ENCODE measurements at regions not wholly inside any gene's neighbourhood (a gene's known extent, or its start where the extent isn't known, plus 50 kb on each side); places are given as distances from the start of the nearest gene placed in this dataset.
"Not testable (repeated sequence)": the region's sequence is repeated elsewhere in the genome, so short reads cannot be mapped to it uniquely, and the experiment has no call there.

- no peak overlapping the region for H3K4me3 ChIP-seq
- TF ChIP-seq POLR2AphosphoS5 (IDR thresholded peaks at IDR 0.05; ENCODE audit: borderline replicate concordance, low read depth, low read length) (no peak), FOXP2 (optimal IDR thresholded peaks at IDR 0.05; ENCODE audit: control extremely low read depth, extremely low read length, insufficient read depth) (no peak), EZH2 (IDR thresholded peaks at IDR 0.05) (no peak)
- no peaks in the 10 kb centered on the region for H3K9me3 ChIP-seq (ENCODE audit: low read depth, low read length)
- H3K9ac ChIP-seq (ENCODE audit: insufficient read length) = no peak overlapping the region
- H3K27ac ChIP-seq = no peak overlapping the region
- H3K36me3 ChIP-seq (ENCODE audit: insufficient read depth, low read length) = no peaks in the 10 kb centered on the region
- no peak for DNase-seq (ENCODE audit: low read depth, low spot score)
These were observed 978.4 kb upstream of the KLHL29 start for GRCh38 chr2:22406625-22407024.

GRCh38 chr2:22420076-22420475, 964.9 kb upstream of the KLHL29 start:
- no peak for TF ChIP-seq POLR2AphosphoS5 (IDR thresholded peaks at IDR 0.05; ENCODE audit: borderline replicate concordance, low read depth, low read length)
- H3K36me3 ChIP-seq (ENCODE audit: insufficient read depth, low read length) = no peaks in the 10 kb centered on the region
- DNase-seq (ENCODE audit: low read depth, low spot score) = no peak
- no peaks in the 10 kb centered on the region for H3K9me3 ChIP-seq (ENCODE audit: low read depth, low read length)
- H3K9ac ChIP-seq (ENCODE audit: insufficient read length) = no peak overlapping the region
- H3K4me3 ChIP-seq = no peak overlapping the region
- no peak overlapping the region for H3K27ac ChIP-seq

- DNase-seq (ENCODE audit: low read depth, low spot score) = no peak
- no peak overlapping the region for H3K9ac ChIP-seq (ENCODE audit: insufficient read length)
- no peak overlapping the region for H3K4me3 ChIP-seq
- H3K27ac ChIP-seq = no peak overlapping the region
- TF ChIP-seq POLR2AphosphoS5 (IDR thresholded peaks at IDR 0.05; ENCODE audit: borderline replicate concordance, low read depth, low read length) = no peak; the same call in 1 of the 2 replicates
- H3K36me3 ChIP-seq (ENCODE audit: insufficient read depth, low read length) = no peaks in the 10 kb centered on the region
- no peaks in the 10 kb centered on the region; the same call in 1 of the 2 replicates for H3K9me3 ChIP-seq (ENCODE audit: low read depth, low read length)
These were observed 942.9 kb upstream of the KLHL29 start for GRCh38 chr2:22442051-22442450.

GRCh38 chr2:22444281-22444680, 940.7 kb upstream of the KLHL29 start:
- Histone ChIP-seq H3K9me3 (ENCODE audit: low read depth, low read length) (no peaks in the 10 kb centered on the region; the same call in 1 of the 2 replicates), H3K4me3 (no peak overlapping the region)
- no peak for TF ChIP-seq EZH2 (IDR thresholded peaks at IDR 0.05)
- TF ChIP-seq POLR2AphosphoS5 (IDR thresholded peaks at IDR 0.05; ENCODE audit: borderline replicate concordance, low read depth, low read length) = no peak
- no peak for TF ChIP-seq FOXP2 (optimal IDR thresholded peaks at IDR 0.05; ENCODE audit: control extremely low read depth, extremely low read length, insufficient read depth)

GRCh38 chr2:22449696-22450095, 935.3 kb upstream of the KLHL29 start:
- Histone ChIP-seq H3K27ac (no peak overlapping the region), H3K4me3 (no peak overlapping the region), H3K9ac (ENCODE audit: insufficient read length) (no peak overlapping the region), H3K36me3 (ENCODE audit: insufficient read depth, low read length) (no peaks in the 10 kb centered on the region), H3K9me3 (ENCODE audit: low read depth, low read length) (no peaks in the 10 kb centered on the region)
- no peak for TF ChIP-seq POLR2AphosphoS5 (IDR thresholded peaks at IDR 0.05; ENCODE audit: borderline replicate concordance, low read depth, low read length)
- no peak for TF ChIP-seq FOXP2 (optimal IDR thresholded peaks at IDR 0.05; ENCODE audit: control extremely low read depth, extremely low read length, insufficient read depth)
- TF ChIP-seq EZH2 (IDR thresholded peaks at IDR 0.05) = no peak
- no peak for DNase-seq (ENCODE audit: low read depth, low spot score)

More at GRCh38 chr2:22444281-22444680, 940.7 kb upstream of the KLHL29 start:
- DNase-seq (ENCODE audit: low read depth, low spot score) = no peak
- Histone ChIP-seq H3K36me3 (ENCODE audit: insufficient read depth, low read length) (no peaks in the 10 kb centered on the region), H3K27ac (no peak overlapping the region), H3K9ac (ENCODE audit: insufficient read length) (no peak overlapping the region)

- Histone ChIP-seq H3K4me3 (no peak overlapping the region), H3K27ac (no peak overlapping the region), H3K9me3 (ENCODE audit: low read depth, low read length) (no peaks in the 10 kb centered on the region), H3K36me3 (ENCODE audit: insufficient read depth, low read length) (no peaks in the 10 kb centered on the region), H3K9ac (ENCODE audit: insufficient read length) (no peak overlapping the region)
- no peak for TF ChIP-seq FOXP2 (optimal IDR thresholded peaks at IDR 0.05; ENCODE audit: control extremely low read depth, extremely low read length, insufficient read depth)
- TF ChIP-seq POLR2AphosphoS5 (IDR thresholded peaks at IDR 0.05; ENCODE audit: borderline replicate concordance, low read depth, low read length) = no peak
- no peak for TF ChIP-seq EZH2 (IDR thresholded peaks at IDR 0.05)
- DNase-seq (ENCODE audit: low read depth, low spot score) = no peak
These were observed 934.1 kb upstream of the KLHL29 start for GRCh38 chr2:22450831-22451230.

- peak; percentile 59 for DNase-seq (ENCODE audit: low read depth, low spot score)
- Histone ChIP-seq H3K9ac (ENCODE audit: insufficient read length) (no peak overlapping the region), H3K27ac (no peak overlapping the region), H3K4me3 (no peak overlapping the region), H3K36me3 (ENCODE audit: insufficient read depth, low read length) (no peaks in the 10 kb centered on the region), H3K9me3 (ENCODE audit: low read depth, low read length) (no peaks in the 10 kb centered on the region)
- no peak for TF ChIP-seq POLR2AphosphoS5 (IDR thresholded peaks at IDR 0.05; ENCODE audit: borderline replicate concordance, low read depth, low read length)
- no peak for TF ChIP-seq EZH2 (IDR thresholded peaks at IDR 0.05)
- peak; percentile 10 for TF ChIP-seq FOXP2 (optimal IDR thresholded peaks at IDR 0.05; ENCODE audit: control extremely low read depth, extremely low read length, insufficient read depth)
These were observed 930.0 kb upstream of the KLHL29 start for GRCh38 chr2:22454826-22455485.

- Histone ChIP-seq H3K36me3 (ENCODE audit: insufficient read depth, low read length) (no peaks in the 10 kb centered on the region), H3K27ac (no peak overlapping the region), H3K9ac (ENCODE audit: insufficient read length) (no peak overlapping the region), H3K9me3 (ENCODE audit: low read depth, low read length) (no peaks in the 10 kb centered on the region), H3K4me3 (no peak overlapping the region)
- TF ChIP-seq FOXP2 (optimal IDR thresholded peaks at IDR 0.05; ENCODE audit: control extremely low read depth, extremely low read length, insufficient read depth) = no peak
- no peak for TF ChIP-seq POLR2AphosphoS5 (IDR thresholded peaks at IDR 0.05; ENCODE audit: borderline replicate concordance, low read depth, low read length)
- TF ChIP-seq EZH2 (IDR thresholded peaks at IDR 0.05) = no peak
- DNase-seq (ENCODE audit: low read depth, low spot score) = no peak
These were observed 926.5 kb upstream of the KLHL29 start for GRCh38 chr2:22458440-22458839.

- not testable (repeated sequence) for H3K36me3 ChIP-seq (ENCODE audit: insufficient read depth, low read length); H3K27ac ChIP-seq; DNase-seq (ENCODE audit: low read depth, low spot score); H3K9me3 ChIP-seq (ENCODE audit: low read depth, low read length); H3K4me3 ChIP-seq; H3K9ac ChIP-seq (ENCODE audit: insufficient read length)
These were observed 909.9 kb upstream of the KLHL29 start for GRCh38 chr2:22475103-22475502.

All from SK-N-MC (cell line).